Frontal cortex (tissue), 3 donors: ENCODE measurements at regions not wholly inside any gene's neighbourhood (a gene's known extent, or its start where the extent isn't known, plus 50 kb on each side); places are given as distances from the start of the nearest gene placed in this dataset.
"Not testable (repeated sequence)": the region's sequence is repeated elsewhere in the genome, so short reads cannot be mapped to it uniquely, and the experiment has no call there.

Experiments
- DNase-seq, 2 donors: peaks; one replicate each; pipeline ENCODE4 v3.0.0; 2012; ENCODE audit warnings: low spot score in 2 of 2
- FAIRE-seq: peaks from 2 replicates; lab custom pipeline; 2012; peaks lifted over from hg19 to GRCh38; lab: Jason Lieb, UNC
- donor health status: control.
- donor health status: control.
- donor health status: control.

DNA sequence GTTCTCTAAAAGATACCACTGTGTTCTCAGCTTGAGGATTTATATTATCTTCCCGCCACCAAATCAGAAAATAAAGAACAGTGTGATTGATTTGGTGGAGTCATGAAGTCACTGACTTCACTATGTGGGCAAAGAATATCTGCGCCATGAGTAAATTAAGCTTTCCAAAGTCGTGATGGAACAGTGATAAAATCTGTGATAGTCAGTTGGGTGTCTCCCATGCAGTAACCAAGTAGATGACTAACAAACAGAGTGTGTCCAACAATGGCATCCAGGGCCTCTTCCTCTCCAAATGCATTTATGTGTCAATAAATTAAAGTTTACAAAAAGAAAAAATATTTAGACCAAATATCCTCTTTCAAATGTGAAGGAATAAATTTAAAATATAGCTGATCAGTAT, 87.0 kb upstream of the DST start:
- FAIRE-seq (no peak), DNase-seq (no peak)

DNA sequence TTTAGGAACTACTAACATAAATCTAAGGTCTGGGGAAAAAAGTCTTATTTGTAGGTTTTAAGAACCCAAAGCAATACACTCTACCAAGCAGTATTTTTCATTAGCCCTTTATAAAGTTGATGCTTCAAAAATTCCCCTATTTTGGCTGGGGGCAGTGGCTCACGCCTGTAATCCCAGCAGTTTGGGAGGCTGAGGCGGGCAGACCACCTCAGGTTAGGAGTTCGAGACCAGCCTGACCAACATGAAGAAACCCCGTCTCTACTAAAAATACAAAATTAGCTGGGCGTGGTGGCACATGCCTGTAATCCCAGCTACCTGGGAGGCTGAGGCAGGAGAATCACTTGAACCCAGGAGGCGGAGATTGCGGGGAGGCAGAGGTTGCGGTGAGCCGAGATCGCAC, 86.5 kb upstream of the DST start:
- DNase-seq, FAIRE-seq: not testable (repeated sequence)

DNA sequence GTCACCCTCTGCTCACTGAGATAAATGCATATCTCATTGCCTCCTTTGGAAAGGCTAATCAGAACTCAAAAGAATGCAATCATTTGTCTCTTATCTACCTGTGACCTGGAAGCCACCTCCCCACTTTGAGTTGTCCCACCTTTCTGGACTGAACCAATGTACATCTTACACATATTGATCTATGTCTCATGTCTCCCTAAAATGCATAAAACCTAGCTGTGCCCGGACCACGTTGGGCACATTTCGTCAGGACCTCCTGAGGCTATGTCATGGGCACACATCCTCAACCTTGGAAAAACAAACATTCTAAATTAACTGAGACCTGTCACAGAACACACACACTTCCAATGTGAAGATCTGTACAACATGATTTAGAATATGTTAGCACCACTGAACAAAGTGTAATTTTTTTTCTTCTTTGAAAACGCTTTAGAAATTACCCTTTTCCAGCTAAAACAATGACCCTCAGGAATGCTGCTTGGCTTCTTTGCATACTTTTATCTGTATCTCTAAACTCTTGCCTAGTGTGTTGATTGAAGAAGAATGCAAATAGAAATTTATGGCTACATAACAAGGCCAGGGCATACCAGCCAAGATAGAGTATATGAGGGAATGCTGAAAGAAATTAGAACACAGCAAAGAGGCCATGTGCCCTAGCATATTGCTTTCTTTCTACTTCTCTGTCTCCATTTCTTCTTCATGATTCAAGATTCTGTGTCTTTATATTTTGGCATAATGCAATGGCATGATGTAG, 84.6 kb upstream of the DST start:
- DNase-seq, result no peak
- no peak for FAIRE-seq

DNA sequence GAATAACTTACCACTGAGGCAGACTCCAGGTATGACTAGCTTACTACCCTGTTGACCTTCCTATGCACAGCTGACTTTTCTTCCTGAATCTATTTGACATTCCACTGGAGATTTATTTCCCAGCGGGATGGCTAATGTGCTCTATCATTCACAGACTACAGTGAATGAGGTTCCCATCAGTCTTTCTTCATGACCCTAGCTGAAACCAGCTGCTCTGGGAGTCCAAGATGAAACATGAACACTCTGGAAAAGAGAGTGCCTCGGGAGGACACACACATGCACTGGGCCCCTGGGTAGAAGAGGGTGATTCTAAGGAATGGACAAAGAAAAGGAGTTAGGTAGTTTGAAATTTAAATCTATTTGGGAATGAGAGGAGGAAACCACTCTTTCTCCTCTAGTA, 82.6 kb upstream of the DST start:
- FAIRE-seq (no peak), DNase-seq (no peak)

DNA sequence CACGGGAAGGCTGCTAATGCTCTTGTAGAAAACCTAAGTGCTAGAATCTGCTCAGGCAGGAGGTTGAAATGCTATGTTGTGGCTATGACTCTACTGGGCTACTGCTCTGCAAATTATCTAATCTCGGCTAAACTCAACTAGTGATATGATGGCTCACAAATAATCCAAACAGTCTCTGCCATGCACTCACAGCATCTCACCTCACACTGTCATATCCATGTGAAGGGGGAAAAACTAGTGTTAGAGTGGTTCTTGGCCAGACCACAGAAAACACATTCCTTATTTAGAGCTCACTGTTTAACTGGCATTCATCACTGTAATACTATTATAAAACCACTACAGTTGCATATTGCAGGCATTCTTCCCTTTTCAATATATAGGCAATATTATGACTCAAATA, 81.8 kb upstream of the DST start:
- DNase-seq (no peak), FAIRE-seq (no peak)

DNA sequence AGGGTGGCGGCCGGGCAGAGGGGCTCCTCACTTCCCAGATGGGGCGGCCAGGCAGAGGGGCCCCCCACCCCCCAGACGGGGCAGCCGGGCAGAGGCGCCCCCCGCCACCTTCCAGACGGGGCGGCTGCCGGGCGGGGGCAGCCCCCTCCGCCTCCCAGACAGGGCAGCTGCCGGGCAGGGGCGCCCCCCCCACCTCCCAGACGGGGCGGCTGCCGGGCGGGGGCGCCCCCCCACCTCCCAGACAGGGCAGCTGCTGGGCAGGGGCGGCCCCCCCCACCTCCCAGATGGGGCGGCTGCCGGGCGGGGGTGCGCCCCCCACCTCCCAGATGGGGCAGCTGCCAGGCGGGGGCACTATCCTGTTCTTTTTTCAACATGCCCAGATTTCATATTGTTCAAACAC, 78.2 kb upstream of the DST start:
- DNase-seq, result no peak
- FAIRE-seq, result no peak

DNA sequence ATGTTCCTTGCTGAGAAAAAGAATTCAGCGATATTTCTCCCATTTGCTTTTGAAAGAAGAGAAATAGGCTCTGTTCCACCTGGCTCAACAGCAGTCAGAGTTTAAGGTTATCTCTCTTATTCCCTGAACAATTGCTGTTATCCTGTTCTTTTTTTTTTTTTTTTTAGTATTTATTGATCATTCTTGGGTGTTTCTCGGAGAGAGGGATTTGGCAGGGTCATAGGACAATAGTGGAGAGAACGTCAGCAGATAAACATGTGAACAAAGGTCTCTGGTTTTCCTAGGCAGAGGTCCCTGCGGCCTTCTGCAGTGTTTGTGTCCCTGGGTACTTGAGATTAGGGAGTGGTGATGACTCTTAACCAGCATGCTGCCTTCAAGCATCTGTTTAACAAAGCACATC, 77.5 kb upstream of the DST start:
- FAIRE-seq, DNase-seq: not testable (repeated sequence)

DNA sequence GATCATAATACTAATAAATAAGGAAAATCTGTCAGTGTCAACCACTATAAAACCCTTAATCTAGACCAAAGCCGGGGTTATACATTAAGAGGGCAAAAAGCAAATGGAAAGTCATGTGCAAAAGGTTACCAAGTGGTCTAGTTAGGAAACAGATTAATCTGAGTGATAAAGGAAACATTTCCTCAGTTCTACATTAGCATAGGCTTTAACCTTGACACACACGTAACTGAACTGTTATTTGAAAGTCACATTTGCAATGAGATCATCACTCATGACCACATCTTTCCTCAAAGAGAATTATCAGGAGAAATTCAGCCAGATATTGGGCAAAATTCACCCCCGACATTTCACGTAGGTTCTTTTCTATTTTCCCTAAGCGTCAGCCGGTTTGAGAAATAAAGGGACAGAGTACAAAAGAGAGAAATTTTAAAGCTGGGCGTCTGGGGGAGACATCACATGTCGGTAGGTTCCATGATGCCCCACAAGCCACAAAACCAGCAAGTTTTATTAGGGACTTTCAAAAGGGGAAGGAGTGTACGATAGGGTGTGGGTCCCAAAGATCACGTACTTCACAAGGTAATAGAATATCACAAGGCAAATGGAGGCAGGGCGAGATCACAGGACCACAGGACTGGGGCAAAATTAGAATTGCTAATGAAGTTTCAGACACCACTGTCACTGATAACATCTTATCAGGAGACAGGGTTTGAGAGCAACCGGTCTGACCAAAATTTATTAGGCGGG, 76.8 kb upstream of the DST start:
- not testable (repeated sequence) for FAIRE-seq, DNase-seq

DNA sequence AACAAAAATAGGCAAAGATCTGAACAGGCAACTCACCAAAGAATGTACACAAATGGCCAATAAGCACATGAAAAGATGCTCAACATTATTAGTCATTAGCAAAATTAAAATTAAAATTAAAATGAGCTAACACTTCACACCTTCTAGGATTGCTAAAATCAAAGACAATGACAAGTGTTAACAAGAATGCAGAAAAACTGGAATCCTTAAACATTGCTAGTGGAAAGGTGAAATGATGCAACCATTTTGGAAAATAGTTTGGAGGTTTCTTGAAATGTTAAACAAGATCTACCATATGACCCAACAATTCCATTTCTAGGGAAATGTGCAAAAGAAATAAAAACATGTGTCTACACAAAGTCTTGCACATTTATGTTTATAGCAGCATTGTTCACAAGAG, 75.5 kb upstream of the DST start:
- no peak for FAIRE-seq

DNA sequence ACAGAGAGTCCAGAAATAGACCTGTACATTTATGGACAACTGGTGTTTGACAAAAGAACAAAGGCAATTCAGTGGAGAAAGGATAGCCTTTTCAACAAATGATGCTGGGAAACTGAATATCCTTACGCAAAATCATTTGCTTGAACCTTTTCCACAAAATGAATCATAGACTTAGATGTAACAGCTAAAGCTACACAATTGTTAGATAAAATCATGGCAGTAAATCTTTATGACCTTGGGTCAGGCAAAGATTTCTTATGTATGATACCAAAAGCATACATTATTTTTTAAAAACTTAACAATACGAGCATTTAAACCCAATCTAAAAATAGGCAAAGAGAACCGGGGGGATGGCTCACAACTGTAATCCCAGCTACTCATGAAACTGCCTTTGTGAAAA, 73.5 kb upstream of the DST start:
- FAIRE-seq (no peak), DNase-seq (no peak)

More for the DNA sequence above, 75.5 kb upstream of the DST start:
- DNase-seq, result no peak

DNA sequence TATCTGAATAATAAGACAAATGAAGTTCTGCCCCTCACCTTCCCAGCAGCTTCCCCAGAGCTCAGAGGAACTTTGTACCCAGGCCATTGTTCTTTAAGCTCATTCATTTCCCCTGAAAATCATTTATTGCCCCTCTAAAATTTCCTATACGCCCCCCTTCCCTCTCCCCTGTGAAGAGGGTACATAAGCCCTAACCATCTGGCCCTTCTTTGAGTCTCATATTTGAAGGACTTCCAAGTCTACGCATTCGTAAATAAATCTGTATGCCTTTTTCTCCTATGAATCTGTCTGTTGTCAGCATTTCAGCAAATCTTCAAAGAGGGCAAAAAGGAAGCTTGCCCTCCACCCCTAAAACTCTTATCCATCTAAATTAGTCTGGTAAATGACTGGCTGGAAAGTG, 73.1 kb upstream of the DST start:
- FAIRE-seq (no peak), DNase-seq (no peak)

DNA sequence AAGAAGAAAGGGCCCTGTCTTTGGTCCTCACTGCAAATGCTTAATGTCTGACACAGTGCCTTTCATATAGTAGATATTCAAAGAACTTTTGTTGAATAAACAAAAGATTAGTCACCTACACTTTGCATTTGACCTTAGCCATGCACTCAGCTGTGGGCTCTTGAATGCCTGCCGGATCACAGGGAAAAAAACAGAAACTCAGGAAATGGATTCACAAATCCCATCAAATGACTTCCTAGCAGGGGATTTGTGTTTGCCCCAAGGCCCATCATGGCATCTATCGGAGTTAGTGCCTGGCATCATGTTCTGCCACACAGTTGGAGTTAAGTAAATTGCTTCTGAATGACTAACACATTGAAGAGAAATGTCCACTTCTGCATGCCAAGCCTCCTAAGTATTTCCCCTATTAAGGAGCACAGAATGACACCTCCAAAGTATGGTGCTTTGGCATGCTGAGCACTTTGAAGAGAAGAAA, 72.3 kb upstream of the DST start:
- DNase-seq, result no peak
- FAIRE-seq, result no peak

DNA sequence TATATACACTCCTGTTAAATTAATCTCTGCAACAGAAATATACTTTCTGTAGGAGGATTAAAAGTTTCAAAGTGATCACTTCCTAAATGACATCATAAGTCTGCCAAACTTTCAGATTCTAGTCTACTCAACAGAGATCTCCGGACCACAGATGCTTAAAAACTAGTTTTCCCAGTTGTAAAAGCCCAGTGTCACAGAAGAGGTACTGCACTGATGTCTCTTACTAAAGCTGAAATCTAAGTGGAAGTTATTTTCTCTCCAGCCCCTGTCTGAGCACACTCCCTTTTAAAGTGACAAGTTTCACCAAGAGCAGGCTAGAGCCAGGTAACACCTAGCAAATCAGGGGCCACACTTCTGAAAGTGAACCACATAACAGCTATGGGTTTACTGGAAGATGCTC, 71.6 kb upstream of the DST start:
- no peak for FAIRE-seq
- no peak for DNase-seq

DNA sequence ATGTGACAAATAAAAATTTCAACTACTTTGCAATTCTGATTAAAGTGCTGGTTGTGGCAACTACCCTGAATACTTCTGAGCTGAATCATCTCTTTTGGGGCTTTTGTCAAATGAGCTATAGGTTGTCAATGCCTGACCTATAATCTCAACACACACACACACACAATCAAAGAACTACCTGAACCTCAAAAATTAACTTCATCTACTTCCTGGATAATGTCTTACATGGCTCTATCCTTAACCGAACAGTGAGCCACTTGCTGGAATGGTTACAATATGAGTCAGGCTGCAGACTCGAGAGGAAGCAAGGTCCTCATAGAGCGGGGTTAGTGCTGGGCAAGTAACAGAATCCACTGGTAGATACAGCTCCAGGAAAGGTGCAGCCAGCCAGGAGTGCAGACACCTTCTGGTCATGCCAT, 70.6 kb upstream of the DST start:
- FAIRE-seq (no peak), DNase-seq (no peak)

DNA sequence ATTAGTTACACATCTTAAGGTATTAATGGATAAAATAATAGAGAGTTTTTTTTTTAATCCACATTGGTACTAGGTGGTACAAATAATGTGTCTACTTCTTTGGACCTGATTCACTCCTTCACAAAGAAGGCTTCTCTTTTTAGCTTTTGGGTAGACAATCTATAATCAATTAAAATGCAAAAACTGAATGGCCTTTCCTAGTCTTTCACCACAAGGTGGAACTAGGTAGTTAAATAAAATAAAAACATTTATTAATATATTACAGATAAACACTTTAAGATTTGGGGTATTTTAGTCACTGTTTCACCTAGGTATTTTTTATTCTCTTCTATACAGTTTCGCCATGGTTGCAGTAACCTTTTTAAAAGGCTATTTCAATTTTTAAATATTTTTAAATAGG, 68.3 kb upstream of the DST start:
- DNase-seq, result no peak
- no peak for FAIRE-seq

DNA sequence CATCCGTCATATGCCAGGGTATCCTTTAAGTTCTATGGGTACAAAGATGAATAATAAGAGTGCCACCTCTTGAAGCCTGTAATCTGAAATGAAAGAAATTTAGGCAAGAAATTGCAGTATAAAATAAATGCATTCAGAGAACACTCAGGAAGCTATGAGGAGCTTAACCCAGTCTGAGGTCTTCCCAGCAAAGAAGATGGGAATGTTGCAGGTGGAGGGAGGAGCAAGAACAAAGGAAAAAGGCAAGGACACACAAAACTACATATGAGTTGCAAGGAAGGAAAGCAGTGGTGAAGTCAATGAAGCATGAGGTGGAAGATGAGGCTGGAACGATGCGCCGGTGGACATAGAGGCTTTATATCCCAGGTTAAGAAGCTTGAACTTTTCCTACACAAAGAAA, 67.0 kb upstream of the DST start:
- no peak for FAIRE-seq
- no peak for DNase-seq

DNA sequence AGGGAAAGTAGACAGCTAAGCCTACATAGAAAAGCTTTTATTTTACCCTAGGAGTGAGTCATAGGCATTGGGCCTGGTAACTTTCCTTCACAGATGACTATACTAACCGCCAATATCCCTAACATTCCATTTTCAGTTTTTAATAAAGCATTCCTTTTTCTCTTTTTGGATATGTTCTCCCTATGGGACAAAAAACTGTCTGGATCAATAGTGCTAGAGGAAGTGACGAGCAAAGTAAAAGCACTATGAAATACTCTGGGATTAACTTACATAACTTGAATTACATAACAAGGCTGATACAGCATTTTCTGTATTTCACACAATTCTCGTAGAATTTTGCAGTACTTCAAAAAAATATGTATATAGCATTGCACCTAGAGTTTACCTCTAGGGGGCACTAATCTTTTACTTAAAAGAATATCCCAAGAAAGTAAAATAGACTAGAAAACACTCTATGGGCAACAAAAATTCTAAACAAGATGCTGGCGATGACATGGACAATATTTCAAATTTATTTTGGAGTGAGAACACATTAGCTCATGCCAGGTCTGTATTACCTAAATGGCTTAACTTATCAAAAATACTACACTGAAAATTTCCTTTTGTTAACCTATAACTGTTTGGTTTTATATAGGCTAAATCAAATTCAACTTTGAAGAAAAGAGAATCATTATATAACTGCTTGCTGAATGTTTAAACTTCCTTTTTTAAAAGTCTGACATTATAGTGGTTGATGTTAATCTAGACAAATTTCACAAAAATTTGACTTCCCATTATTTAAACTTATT, 66.3 kb upstream of the DST start:
- DNase-seq (no peak), FAIRE-seq (peak; percentile 80)

DNA sequence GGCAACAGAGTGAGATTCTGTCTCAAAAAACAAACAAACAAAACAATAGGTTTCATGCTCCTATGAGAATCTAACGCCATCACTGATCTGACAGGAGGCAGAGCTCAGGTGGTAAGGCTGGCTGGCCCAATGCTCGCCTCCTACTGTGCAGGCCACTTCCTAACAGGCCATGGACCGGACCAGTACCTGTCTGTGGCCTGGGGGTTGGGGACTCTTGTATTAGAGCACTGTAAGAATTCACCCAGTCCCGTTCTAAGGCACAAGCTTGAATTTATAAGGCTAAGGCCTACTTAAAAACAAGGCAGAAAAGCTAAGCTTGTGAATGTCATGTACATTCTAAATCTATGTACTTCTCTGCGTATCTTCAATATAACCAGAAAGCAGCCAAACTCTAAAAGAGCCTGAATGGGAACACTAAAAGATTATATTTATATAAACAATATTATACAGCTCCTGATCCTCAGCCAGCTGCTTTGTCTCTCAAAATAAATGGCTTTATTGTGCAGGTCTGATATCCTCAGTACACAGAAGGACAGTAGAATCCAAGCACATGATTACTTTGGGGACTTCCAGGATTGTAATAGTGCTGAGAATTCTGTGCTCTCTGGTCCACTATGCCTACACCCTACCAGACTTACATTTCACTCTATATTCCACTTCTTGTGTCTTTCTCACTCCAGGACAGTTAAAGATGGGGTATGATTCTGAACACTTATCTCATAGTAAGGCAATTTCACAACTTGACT, 64.5 kb upstream of the DST start:
- DNase-seq (no peak), FAIRE-seq (no peak)

DNA sequence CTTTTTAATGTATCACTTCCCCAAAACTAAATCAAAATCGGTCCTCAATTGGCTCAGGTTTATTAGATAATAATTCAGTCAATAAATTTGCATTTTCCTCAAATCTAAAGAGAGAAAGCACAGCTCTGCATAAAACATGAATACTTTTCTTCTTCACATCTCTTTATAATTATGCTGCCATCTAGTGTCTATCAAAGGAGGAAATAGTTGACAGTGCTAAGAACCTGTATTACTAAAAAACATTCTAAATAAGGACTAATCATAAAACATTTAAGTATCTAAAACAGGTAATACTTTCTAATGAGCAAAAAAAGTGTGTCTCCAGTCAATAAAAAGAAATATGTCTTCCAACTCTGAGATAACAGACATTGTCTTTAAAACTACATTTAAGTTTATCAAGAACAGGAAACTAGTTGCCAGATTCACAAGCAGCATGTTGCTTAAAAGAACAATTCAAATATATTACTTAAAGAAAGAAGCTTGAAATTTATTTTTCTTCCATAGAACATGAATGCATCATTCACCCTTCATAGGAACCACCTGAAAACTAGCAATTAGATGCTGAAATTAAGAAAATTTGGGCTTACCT, 56.5 kb upstream of the DST start:
- FAIRE-seq (peak; percentile 98), DNase-seq (peak in 1 of 2 donors; percentile 27)

DNA sequence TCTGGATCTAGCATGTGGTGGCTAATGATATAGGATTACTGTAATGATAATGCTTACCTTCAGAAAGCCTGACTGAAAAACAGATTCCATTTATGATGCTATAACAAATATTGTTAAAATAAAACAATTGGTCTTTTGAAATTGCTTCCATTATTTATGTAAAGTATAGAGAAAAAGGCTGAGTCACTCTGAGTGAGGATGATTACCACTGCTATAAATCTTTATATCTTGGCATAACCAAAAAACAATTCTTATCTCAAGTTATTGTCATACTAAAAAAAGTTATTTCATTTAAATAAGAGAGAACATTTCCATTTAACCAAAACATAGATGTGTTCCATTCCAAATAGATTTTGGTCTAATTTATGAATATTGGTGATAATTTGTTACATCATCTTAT, 53.0 kb upstream of the DST start:
- no peak for FAIRE-seq
- no peak for DNase-seq
